ENCODE measurements at regions not wholly inside any gene's neighbourhood (a gene's known extent, or its start where the extent isn't known, plus 50 kb on each side); places are given as distances from the start of the nearest gene placed in this dataset.

GRCh38 chr4:96241819-96242218 lies 401.9 kb downstream of the PDHA2 start:
- Histone ChIP-seq H3K9me2 (replicated peaks; ENCODE audit: insufficient read depth) (no peaks in the 10 kb centered on the region), H3K36me3 (replicated peaks; ENCODE audit: insufficient read depth, low read depth) (no peaks in the 10 kb centered on the region), H4K20me1 (ENCODE audit: insufficient read depth, poor library complexity, severe bottlenecking) (no peaks in the 10 kb centered on the region), H3K4me2 (no peak overlapping the region), H3K4me1 (ENCODE audit: insufficient read depth) (no peaks in the 10 kb centered on the region), H3K27ac (no peak overlapping the region), H2AFZ (no peak overlapping the region), H3K4me3 (no peak overlapping the region), H3K79me2 (no peaks in the 10 kb centered on the region), H3K27me3 (no peaks in the 10 kb centered on the region), H3K9me3 (ENCODE audit: low read depth) (no peaks in the 10 kb centered on the region)
- no peak for TF ChIP-seq EZH2 (IDR thresholded peaks at IDR 0.05; ENCODE audit: borderline replicate concordance)
- no peak for TF ChIP-seq EZH2phosphoT487 (IDR thresholded peaks at IDR 0.05; ENCODE audit: low read depth, severe bottlenecking, unreplicated experiment)
- TF ChIP-seq CTCF (IDR thresholded peaks at IDR 0.05; ENCODE audit: poor library complexity) = no peak
- no peak for DNase-seq (ENCODE audit: low spot score)

GRCh38 chr4:96247096-96247495 lies 407.2 kb downstream of the PDHA2 start:
- no peaks in the 10 kb centered on the region for H3K27me3 ChIP-seq
- H3K9me3 ChIP-seq (ENCODE audit: low read depth) = no peaks in the 10 kb centered on the region
- H3K36me3 ChIP-seq (replicated peaks; ENCODE audit: insufficient read depth, low read depth) = no peaks in the 10 kb centered on the region
- no peaks in the 10 kb centered on the region for H4K20me1 ChIP-seq (ENCODE audit: insufficient read depth, poor library complexity, severe bottlenecking)
- no peaks in the 10 kb centered on the region for H3K9me2 ChIP-seq (replicated peaks; ENCODE audit: insufficient read depth)
- H3K27ac ChIP-seq = no peak overlapping the region
- no peak overlapping the region for H3K4me3 ChIP-seq
- H2AFZ ChIP-seq = no peak overlapping the region
- no peak overlapping the region for H3K4me2 ChIP-seq
- no peak for TF ChIP-seq CTCF (IDR thresholded peaks at IDR 0.05; ENCODE audit: poor library complexity)
- no peak for TF ChIP-seq EZH2 (IDR thresholded peaks at IDR 0.05; ENCODE audit: borderline replicate concordance)
- no peak for TF ChIP-seq EZH2phosphoT487 (IDR thresholded peaks at IDR 0.05; ENCODE audit: low read depth, severe bottlenecking, unreplicated experiment)
- no peak for DNase-seq (ENCODE audit: low spot score)
- H3K4me1 ChIP-seq (ENCODE audit: insufficient read depth) = no peaks in the 10 kb centered on the region
- H3K79me2 ChIP-seq = no peaks in the 10 kb centered on the region

- no peak overlapping the region for H3K4me3 ChIP-seq
- no peaks in the 10 kb centered on the region for H3K79me2 ChIP-seq
- H4K20me1 ChIP-seq (ENCODE audit: insufficient read depth, poor library complexity, severe bottlenecking) = no peaks in the 10 kb centered on the region
- H2AFZ ChIP-seq = no peak overlapping the region
- no peak for TF ChIP-seq EZH2 (IDR thresholded peaks at IDR 0.05; ENCODE audit: borderline replicate concordance)
- TF ChIP-seq CTCF (IDR thresholded peaks at IDR 0.05; ENCODE audit: poor library complexity) = no peak
- TF ChIP-seq EZH2phosphoT487 (IDR thresholded peaks at IDR 0.05; ENCODE audit: low read depth, severe bottlenecking, unreplicated experiment) = no peak
- no peaks in the 10 kb centered on the region for H3K36me3 ChIP-seq (replicated peaks; ENCODE audit: insufficient read depth, low read depth)
- WGBS (ENCODE audit: low lambda C conversion rate, missing lambda C conversion rate) = 76% methylated on average over 3 of the region's 3 CpGs
- H3K9me3 ChIP-seq (ENCODE audit: low read depth) = no peaks in the 10 kb centered on the region
- H3K27me3 ChIP-seq = no peaks in the 10 kb centered on the region
- no peak for DNase-seq (ENCODE audit: low spot score)
- H3K4me2 ChIP-seq = no peak overlapping the region
- no peak overlapping the region for H3K27ac ChIP-seq
- no peaks in the 10 kb centered on the region for H3K4me1 ChIP-seq (ENCODE audit: insufficient read depth)
- H3K9me2 ChIP-seq (replicated peaks; ENCODE audit: insufficient read depth) = no peaks in the 10 kb centered on the region
Observed at GRCh38 chr4:96248225-96248624, 408.3 kb downstream of the PDHA2 start.

GRCh38 chr4:96260064-96260682 lies 420.3 kb downstream of the PDHA2 start:
- no peak for TF ChIP-seq EZH2phosphoT487 (IDR thresholded peaks at IDR 0.05; ENCODE audit: low read depth, severe bottlenecking, unreplicated experiment)
- no peak for TF ChIP-seq EZH2 (IDR thresholded peaks at IDR 0.05; ENCODE audit: borderline replicate concordance)
- TF ChIP-seq CTCF (IDR thresholded peaks at IDR 0.05; ENCODE audit: poor library complexity) = no peak
- no peaks in the 10 kb centered on the region for H3K9me2 ChIP-seq (replicated peaks; ENCODE audit: insufficient read depth)
- no peak overlapping the region for H2AFZ ChIP-seq
- H3K36me3 ChIP-seq (replicated peaks; ENCODE audit: insufficient read depth, low read depth) = no peaks in the 10 kb centered on the region
- H3K27me3 ChIP-seq = no peaks in the 10 kb centered on the region
- no peaks in the 10 kb centered on the region for H4K20me1 ChIP-seq (ENCODE audit: insufficient read depth, poor library complexity, severe bottlenecking)
- 35% methylated on average over 2 of the region's 2 CpGs for WGBS (ENCODE audit: low lambda C conversion rate, missing lambda C conversion rate)
- peak; percentile 36 for DNase-seq (ENCODE audit: low spot score)
- H3K4me1 ChIP-seq (ENCODE audit: insufficient read depth) = peaks cover 4% of the 10 kb centered on the region
- H3K9me3 ChIP-seq (ENCODE audit: low read depth) = no peaks in the 10 kb centered on the region
- no peak overlapping the region for H3K4me2 ChIP-seq
- H3K79me2 ChIP-seq = no peaks in the 10 kb centered on the region
- H3K4me3 ChIP-seq = no peak overlapping the region
- peak overlapping the region; percentile 3 for H3K27ac ChIP-seq
